ENCODE measurements at regions not wholly inside any gene's neighbourhood (a gene's known extent, or its start where the extent isn't known, plus 50 kb on each side); places are given as distances from the start of the nearest gene placed in this dataset.
"Not testable (repeated sequence)": the region's sequence is repeated elsewhere in the genome, so short reads cannot be mapped to it uniquely, and the experiment has no call there.

- Histone ChIP-seq H3K4me3 (no peak overlapping the region), H3K36me3 (no peaks in the 10 kb centered on the region), H3K9me3 (no peaks in the 10 kb centered on the region), H3K27me3 (no peaks in the 10 kb centered on the region)
- DNase-seq, result no peak
Observed at GRCh38 chr4:174183259-174183658, 100.2 kb downstream of the FBXO8 start.

DNA sequence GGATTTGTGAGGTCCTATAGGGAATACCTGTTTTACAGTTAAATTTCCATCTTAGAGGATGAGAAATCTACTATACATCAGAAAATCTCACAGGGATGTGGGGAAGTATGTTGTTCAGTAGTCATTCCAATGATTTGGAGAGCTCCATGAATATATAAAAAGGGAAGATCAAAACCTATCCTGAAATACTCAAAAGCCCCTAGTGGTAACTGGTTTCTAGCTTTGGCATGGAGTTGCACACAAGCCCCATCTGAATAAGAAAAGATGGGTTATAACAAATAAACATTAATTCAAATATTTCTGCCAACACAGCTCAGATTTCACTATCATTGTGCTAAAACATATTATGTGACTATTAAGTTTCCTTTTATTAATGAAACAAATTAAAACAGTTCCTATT is 101.6 kb downstream of the FBXO8 start:
- no peaks in the 10 kb centered on the region for H3K9me3 ChIP-seq
- no peak for DNase-seq
- H3K36me3 ChIP-seq, result no peaks in the 10 kb centered on the region
- H3K4me3 ChIP-seq, result no peak overlapping the region
- H3K27me3 ChIP-seq, result no peaks in the 10 kb centered on the region

DNA sequence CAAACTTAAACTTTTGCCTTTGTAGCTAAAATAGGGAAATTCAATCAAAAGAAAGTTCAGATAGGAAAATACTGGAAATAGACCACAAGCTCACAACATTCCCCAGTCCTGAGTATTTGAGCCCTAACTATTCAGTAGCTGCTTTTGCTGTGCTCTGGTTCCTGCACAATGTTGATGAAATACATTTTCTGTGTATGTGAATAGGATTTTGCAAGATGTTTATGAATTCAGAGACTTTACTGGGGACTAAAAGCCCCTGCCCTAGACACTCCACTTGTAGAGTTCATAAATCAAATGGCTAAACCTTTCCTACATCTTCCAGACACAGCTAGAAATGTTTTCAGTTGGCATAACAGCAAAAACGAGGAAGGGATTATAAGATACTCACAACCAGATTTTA is 105.9 kb downstream of the FBXO8 start:
- H3K27me3 ChIP-seq, result no peaks in the 10 kb centered on the region
- no peaks in the 10 kb centered on the region for H3K36me3 ChIP-seq
- no peak overlapping the region for H3K4me3 ChIP-seq
- DNase-seq, result no peak
- no peaks in the 10 kb centered on the region for H3K9me3 ChIP-seq

DNA sequence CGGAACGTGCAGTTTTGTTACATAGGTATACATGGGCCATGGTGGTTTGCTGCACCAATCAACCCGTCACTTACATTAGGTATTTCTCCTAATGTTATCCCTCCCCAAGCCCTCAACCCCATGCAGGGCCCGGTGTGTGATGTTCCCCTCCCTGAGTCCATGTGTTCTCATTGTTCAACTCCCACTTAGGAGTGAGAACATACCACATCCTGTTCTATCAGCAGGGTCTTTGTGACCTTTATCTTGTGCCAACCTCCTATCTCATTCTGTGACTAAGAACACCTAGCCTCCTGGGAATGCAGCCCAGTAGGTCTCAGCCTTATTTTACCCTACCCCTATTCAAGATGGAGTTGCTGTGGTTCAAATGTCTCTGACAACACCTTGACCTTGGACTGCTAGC is 107.6 kb downstream of the FBXO8 start:
- not testable (repeated sequence) for H3K4me3 ChIP-seq, DNase-seq, H3K9me3 ChIP-seq, H3K27me3 ChIP-seq, H3K36me3 ChIP-seq

DNA sequence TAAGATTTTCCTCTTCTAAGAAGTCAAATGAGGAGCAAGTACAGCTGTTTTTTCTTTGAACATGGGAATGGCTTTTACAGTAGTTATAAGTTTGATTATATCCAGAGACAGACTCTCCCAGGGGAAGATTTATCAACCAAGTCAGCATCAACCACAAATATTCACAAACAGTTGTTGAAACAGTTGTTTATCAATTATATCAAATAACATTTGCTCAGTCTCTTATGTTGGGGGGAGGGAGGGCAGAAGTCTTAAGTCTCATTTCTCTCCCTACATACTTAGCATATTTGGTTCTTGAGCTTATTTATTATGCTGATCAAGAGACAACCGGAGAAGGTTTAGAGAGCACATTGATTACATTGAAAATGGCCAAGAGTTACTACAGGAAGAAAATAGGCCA is 110.1 kb downstream of the FBXO8 start:
- Histone ChIP-seq H3K36me3 (no peaks in the 10 kb centered on the region), H3K9me3 (no peaks in the 10 kb centered on the region), H3K27me3 (no peaks in the 10 kb centered on the region), H3K4me3 (no peak overlapping the region)
- no peak for DNase-seq

GRCh38 chr4:174172274-174172673 is 111.2 kb downstream of the FBXO8 start:
- Histone ChIP-seq H3K4me3 (no peak overlapping the region), H3K36me3 (no peaks in the 10 kb centered on the region), H3K9me3 (no peaks in the 10 kb centered on the region), H3K27me3 (no peaks in the 10 kb centered on the region)
- no peak for DNase-seq

DNA sequence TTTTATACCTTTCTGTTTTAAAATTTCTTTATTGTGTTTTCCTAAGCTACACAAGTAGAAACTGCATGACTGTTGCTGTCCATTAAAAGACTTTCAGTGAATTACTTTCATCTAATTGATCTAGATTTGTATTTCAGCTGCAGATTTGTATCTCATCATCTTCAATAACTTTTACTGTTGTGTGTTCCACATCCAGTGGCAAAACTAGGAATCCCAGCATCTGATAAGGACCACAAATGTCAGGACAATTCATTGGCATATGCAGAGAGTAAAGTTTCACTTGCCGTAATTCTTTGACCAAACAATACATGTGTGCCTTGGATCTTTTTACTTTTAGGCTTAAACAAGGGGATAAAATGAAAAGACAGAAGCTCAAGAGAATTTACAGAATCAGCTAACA is 112.6 kb downstream of the FBXO8 start:
- Histone ChIP-seq H3K27me3 (no peaks in the 10 kb centered on the region), H3K9me3 (no peaks in the 10 kb centered on the region), H3K4me3 (no peak overlapping the region), H3K36me3 (no peaks in the 10 kb centered on the region)
- DNase-seq, result no peak

DNA sequence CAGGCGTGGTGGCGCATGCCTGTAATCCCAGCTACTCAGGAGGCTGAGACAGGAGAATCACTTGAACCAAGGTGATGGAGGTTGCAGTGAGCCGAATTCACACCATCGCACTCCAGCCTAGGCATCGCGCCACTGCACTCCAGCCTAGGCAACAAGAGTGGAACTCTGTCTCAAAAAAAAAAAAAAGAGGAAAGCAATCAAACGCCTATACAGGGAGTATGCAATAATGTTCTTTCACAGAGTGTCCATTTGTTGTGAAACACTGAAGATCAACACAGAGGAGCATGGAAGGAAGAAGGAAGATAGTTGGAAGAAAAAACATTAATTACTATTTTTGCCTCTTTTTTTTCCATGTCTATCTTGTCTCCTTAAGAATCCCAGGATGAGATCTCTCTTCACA is 113.4 kb downstream of the FBXO8 start:
- Histone ChIP-seq H3K4me3 (no peak overlapping the region), H3K36me3 (no peaks in the 10 kb centered on the region), H3K27me3 (no peaks in the 10 kb centered on the region), H3K9me3 (no peaks in the 10 kb centered on the region)
- DNase-seq, result no peak

GRCh38 chr4:174157106-174157607 is 126.3 kb downstream of the FBXO8 start:
- no peak overlapping the region for H3K4me3 ChIP-seq
- no peak for DNase-seq
- H3K27me3 ChIP-seq, result no peaks in the 10 kb centered on the region
- H3K9me3 ChIP-seq, result no peaks in the 10 kb centered on the region
- no peaks in the 10 kb centered on the region for H3K36me3 ChIP-seq

DNA sequence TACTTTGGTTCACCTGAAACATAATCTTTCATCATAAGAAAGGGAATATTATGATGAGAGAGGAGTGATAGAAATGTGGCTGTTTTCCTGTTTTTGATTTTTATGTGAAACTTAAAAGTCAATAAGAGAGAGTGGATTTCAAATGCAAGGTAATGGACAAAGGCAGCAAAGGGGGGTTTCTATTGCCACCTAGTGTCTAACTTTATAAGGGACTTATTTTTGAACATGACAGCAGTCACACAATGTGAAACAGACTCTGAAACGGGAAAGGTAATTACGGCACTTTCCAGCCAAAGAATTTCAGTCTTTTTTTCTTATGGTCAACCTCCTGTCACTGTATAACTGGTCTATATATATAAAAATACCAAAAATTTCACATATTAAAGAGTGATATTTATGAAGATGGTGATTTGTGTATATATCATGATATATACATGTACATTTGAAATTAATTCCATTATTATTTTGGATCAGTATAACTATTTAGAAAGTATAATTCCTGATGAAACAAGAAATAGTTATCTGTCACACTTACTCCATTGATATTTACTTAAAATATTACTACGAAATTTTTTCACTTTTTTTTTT is 127.1 kb downstream of the FBXO8 start:
- no peak for DNase-seq
- Histone ChIP-seq H3K9me3 (no peaks in the 10 kb centered on the region), H3K36me3 (no peaks in the 10 kb centered on the region), H3K4me3 (no peak overlapping the region), H3K27me3 (no peaks in the 10 kb centered on the region)

- peak overlapping the region; percentile 47 for H3K4me3 ChIP-seq
- H3K36me3 ChIP-seq, result no peaks in the 10 kb centered on the region
- no peaks in the 10 kb centered on the region for H3K9me3 ChIP-seq
- DNase-seq, result peak; percentile 46
- no peaks in the 10 kb centered on the region for H3K27me3 ChIP-seq
Observed at GRCh38 chr4:174154215-174154854, 129.1 kb downstream of the FBXO8 start.

DNA sequence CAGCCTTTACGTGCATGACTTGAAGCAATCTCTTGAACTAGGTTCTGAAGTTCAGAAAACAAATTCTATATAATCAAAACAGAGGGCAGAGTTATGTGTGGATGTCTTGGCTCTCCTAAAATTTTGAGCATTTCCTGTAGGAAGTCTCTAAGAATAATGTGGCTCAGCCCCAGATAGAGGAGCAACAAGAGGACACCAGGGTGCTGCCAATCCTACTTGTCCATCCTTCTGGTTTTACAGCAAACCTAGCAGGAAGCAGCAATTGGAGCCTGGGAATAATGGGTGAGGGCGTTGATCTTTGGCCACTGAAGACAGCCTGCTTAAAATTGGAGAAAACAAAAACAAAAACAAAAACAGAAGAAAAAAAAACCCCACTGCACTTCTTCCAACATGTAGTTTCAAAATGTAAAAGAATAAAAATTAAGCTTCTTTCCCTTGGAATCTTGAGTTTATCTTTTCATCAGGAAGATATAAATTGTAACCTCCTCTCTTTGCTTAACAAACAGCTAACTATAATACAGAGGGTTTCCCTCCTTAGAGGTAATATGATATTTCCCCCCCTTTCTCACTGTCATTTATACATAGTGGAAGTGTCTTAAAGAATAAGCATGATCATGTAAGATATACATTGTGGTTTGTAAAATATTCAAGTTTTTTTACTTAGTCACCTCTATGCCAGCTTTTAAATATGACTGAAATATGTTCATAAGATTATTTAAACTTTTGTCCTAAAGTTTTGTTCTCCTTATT is 130.6 kb downstream of the FBXO8 start:
- no peak overlapping the region for H3K4me3 ChIP-seq
- no peaks in the 10 kb centered on the region for H3K9me3 ChIP-seq
- H3K36me3 ChIP-seq, result no peaks in the 10 kb centered on the region
- DNase-seq, result no peak
- H3K27me3 ChIP-seq, result no peaks in the 10 kb centered on the region

GRCh38 chr4:174147863-174148262 is 135.6 kb downstream of the FBXO8 start:
- DNase-seq, result no peak
- H3K27me3 ChIP-seq, result peaks cover 2% of the 10 kb centered on the region; the same call in 1 of the 2 replicates
- H3K36me3 ChIP-seq, result no peaks in the 10 kb centered on the region
- no peaks in the 10 kb centered on the region for H3K9me3 ChIP-seq
- no peak overlapping the region for H3K4me3 ChIP-seq

- H3K4me3 ChIP-seq, result no peak overlapping the region
- H3K36me3 ChIP-seq, result no peaks in the 10 kb centered on the region
- no peak for DNase-seq
- no peaks in the 10 kb centered on the region for H3K9me3 ChIP-seq
- peaks cover 2% of the 10 kb centered on the region; the same call in 1 of the 2 replicates for H3K27me3 ChIP-seq
Observed at GRCh38 chr4:174144106-174144505, 139.4 kb downstream of the FBXO8 start.

GRCh38 chr4:174141876-174142275 is 141.6 kb downstream of the FBXO8 start:
- Histone ChIP-seq H3K36me3 (no peaks in the 10 kb centered on the region), H3K27me3 (peaks cover 2% of the 10 kb centered on the region; the same call in 1 of the 2 replicates), H3K4me3 (no peak overlapping the region), H3K9me3 (no peaks in the 10 kb centered on the region)
- no peak for DNase-seq

DNA sequence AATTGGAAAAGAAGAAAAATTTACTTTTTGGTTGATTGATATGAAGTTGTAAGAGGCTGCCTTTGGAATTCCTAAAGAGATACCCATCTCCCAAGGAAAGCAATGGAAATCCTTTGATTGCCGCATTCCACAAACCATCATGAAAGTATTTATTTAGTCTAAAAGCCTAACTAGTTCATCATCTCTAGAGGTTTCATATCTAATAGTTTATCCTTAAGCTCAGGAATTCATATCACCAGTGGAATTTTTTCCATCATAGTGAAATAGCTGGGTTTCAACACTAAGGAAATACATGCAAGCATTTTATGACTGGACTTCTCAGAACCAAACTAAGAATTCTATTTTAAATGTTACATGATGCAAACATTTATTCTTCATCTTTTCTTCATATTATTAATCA is 144.9 kb downstream of the FBXO8 start:
- Histone ChIP-seq H3K36me3 (no peaks in the 10 kb centered on the region), H3K9me3 (no peaks in the 10 kb centered on the region), H3K27me3 (no peaks in the 10 kb centered on the region), H3K4me3 (no peak overlapping the region)
- DNase-seq, result no peak

DNA sequence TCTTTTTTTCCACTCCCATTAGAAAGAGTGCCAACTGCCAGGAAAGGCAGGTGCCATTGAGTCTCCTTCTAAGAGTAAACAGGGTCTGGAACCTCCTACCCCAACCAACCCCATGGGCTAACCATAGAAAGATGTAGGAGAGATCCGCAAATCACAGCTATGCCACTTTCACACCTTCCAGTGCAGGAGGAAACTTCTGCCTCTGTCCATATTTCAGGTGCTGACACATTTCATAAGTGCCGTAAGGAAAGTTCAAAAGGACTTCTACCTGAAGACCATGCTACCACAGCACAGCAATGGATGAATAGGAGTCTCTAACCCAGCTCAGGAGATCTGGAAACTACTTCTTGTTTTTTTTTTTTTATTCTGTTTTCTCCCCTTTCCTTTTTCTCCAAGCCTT is 145.8 kb downstream of the FBXO8 start:
- no peaks in the 10 kb centered on the region for H3K27me3 ChIP-seq
- no peaks in the 10 kb centered on the region for H3K36me3 ChIP-seq
- no peaks in the 10 kb centered on the region for H3K9me3 ChIP-seq
- no peak overlapping the region for H3K4me3 ChIP-seq
- no peak for DNase-seq

DNA sequence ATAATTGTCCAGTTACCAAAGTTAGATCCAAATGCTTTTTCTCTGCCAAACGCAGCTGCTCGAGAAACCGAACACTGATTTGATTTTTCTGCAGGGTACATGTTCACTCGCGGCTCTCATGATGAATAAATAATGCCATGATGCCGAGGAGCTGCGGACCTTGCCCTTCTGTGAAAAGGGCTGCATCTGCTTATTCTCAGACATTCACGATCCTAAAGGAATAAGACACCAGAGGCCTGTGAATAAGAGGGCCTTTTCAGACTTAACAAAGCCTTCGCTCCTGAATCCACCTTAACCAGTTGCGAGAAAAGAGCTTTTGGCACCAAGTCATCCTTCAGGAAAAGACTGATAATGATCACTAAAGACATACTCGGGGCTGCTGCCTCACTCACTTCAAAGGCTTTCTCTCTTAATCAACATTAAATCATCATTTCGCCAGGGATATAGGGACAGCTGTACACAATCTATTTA is 147.5 kb downstream of the FBXO8 start:
- no peaks in the 10 kb centered on the region for H3K36me3 ChIP-seq
- H3K27me3 ChIP-seq, result no peaks in the 10 kb centered on the region
- H3K9me3 ChIP-seq, result no peaks in the 10 kb centered on the region
- no peak for DNase-seq
- H3K4me3 ChIP-seq, result peak overlapping the region; percentile 37

Measured in MG63 (cell line).